Neutrophil (primary cell): ENCODE measurements at regions not wholly inside any gene's neighbourhood (a gene's known extent, or its start where the extent isn't known, plus 50 kb on each side); places are given as distances from the start of the nearest gene placed in this dataset.

ENCODE experiments used
- H3K27ac ChIP-seq: fragments of 200-600 bp; sonication (generic); 2 replicates; pipeline ENCODE4 v1.5.1; 2016; ENCODE audit warnings: mild to moderate bottlenecking, moderate library complexity
- H3K27me3 ChIP-seq: fragments of 200-600 bp; sonication (generic); 2 replicates; pipeline ENCODE4 v1.6.0; 2016; ENCODE audit warnings: mild to moderate bottlenecking
- H3K36me3 ChIP-seq: fragments of 200-600 bp; sonication (generic); 2 replicates; pipeline ENCODE4 v1.5.1; 2017
- H3K4me1 ChIP-seq, 2 experiments: fragments of 200-600 bp in 1 of 2; sonication (generic) in 1 of 2; 1 replicate in 1 of 2; 2 replicates in 1 of 2; pipeline versions ENCODE4 v1.5.1 to v1.6.1; 2013 to 2016; ENCODE audit warnings: low read depth in 1 of 2, low read length in 1 of 2, mild to moderate bottlenecking in 1 of 2, moderate library complexity in 1 of 2; ENCODE audit not compliant: control insufficient read depth in 1 of 2, insufficient read depth in 1 of 2
- H3K4me3 ChIP-seq, 2 experiments: fragments of 200-600 bp in 1 of 2; sonication (generic) in 1 of 2; 1 replicate in 1 of 2; 2 replicates in 1 of 2; pipeline ENCODE4 v1.5.1; 2013 to 2016; ENCODE audit warnings: low read depth in 1 of 2, low read length in 1 of 2, mild to moderate bottlenecking in 1 of 2, moderate library complexity in 1 of 2
- H3K9me3 ChIP-seq: fragments of 200-600 bp; sonication (generic); 2 replicates; pipeline ENCODE4 v1.5.1; 2016
- CTCF ChIP-seq: fragments of 200-600 bp; sonication (generic); IDR thresholded peaks from 2 replicates; pipeline ENCODE4 v1.5.1; 2016; ENCODE audit warnings: antibody characterized with exemption

- Histone ChIP-seq H3K9me3 (no peaks in the 10 kb centered on the region), H3K27me3 (no peaks in the 10 kb centered on the region), H3K4me1 (no peaks in the 10 kb centered on the region), H3K4me3 (no peak overlapping the region), H3K27ac (no peak overlapping the region), H3K36me3 (no peaks in the 10 kb centered on the region)
- no peak for TF ChIP-seq CTCF
Observed at GRCh38 chr3:23062582-23062981, 140.5 kb upstream of the UBE2E2 start.

DNA sequence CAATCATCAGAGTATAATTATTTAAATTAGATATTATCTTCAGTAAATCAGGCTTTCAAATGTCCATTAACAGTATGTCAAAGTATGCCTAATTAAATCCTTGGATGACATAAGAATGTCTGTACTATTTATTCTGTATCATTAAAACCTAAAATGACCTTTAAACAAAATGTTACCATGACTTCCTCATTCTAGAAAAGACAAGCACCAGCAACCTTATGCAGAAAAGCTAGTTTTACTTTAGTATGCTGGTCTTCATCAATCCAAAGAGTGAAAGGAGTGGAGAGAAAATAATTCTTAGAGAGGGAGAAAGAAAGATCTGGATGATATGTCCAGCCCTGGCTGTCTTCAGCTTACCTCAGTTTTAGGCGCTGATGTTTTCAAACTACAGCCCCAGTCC lies 140.1 kb upstream of the UBE2E2 start:
- Histone ChIP-seq H3K27ac (no peak overlapping the region), H3K36me3 (no peaks in the 10 kb centered on the region), H3K27me3 (no peaks in the 10 kb centered on the region), H3K4me3 (no peak overlapping the region), H3K9me3 (no peaks in the 10 kb centered on the region), H3K4me1 (no peaks in the 10 kb centered on the region)
- TF ChIP-seq CTCF, result no peak

DNA sequence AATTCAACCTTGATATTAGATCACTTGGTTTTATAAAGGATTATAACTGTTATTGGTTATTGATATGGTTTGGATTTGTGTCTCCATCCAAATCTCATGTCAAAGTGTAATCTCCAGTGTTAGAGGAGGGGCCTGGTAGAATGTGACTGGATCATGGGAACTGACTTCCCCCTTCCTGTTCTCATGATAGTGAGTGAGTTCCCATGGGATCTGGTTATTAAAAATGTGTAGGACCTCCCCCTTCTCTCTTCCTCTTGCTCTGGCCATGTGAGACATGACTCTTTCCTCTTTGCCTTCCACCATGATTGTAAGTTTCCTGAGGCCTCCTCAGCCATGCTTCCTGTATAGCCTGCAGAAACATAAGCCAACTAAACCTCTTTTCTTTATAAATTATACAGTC lies 136.0 kb upstream of the UBE2E2 start:
- Histone ChIP-seq H3K4me1 (no peaks in the 10 kb centered on the region), H3K36me3 (no peaks in the 10 kb centered on the region), H3K4me3 (no peak overlapping the region), H3K9me3 (no peaks in the 10 kb centered on the region), H3K27ac (no peak overlapping the region), H3K27me3 (no peaks in the 10 kb centered on the region)
- no peak for TF ChIP-seq CTCF

- no peak overlapping the region for H3K27ac ChIP-seq
- TF ChIP-seq CTCF, result no peak
Observed at GRCh38 chr3:23068016-23068728, 135.0 kb upstream of the UBE2E2 start.

GRCh38 chr3:23071296-23071695 lies 131.8 kb upstream of the UBE2E2 start:
- Histone ChIP-seq H3K9me3 (no peaks in the 10 kb centered on the region), H3K4me1 (no peaks in the 10 kb centered on the region), H3K27me3 (no peaks in the 10 kb centered on the region), H3K4me3 (no peak overlapping the region), H3K27ac (no peak overlapping the region), H3K36me3 (no peaks in the 10 kb centered on the region)
- no peak for TF ChIP-seq CTCF

More at GRCh38 chr3:23068016-23068728, 135.0 kb upstream of the UBE2E2 start:
- H3K9me3 ChIP-seq, result no peaks in the 10 kb centered on the region
- no peak overlapping the region for H3K4me3 ChIP-seq
- no peaks in the 10 kb centered on the region for H3K27me3 ChIP-seq
- H3K4me1 ChIP-seq, result no peaks in the 10 kb centered on the region
- H3K36me3 ChIP-seq, result no peaks in the 10 kb centered on the region
